Stimulated activated CD4-positive, alpha-beta T cell treated with anti-CD3 and anti-CD28 coated beads, TNF-alpha, amount 100 ng/mL, for 48 hours (primary cell): ENCODE measurements at regions not wholly inside any gene's neighbourhood (a gene's known extent, or its start where the extent isn't known, plus 50 kb on each side); places are given as distances from the start of the nearest gene placed in this dataset.
"Not testable (repeated sequence)": the region's sequence is repeated elsewhere in the genome, so short reads cannot be mapped to it uniquely, and the experiment has no call there.

Source experiments
- DNase-seq, 3 donors: peaks; one replicate each; pipeline ENCODE4 v3.0.0-alpha.2; 2020; ENCODE audit warnings: low read depth in 3 of 3

- DNase-seq = not testable (repeated sequence)
These were observed 109.4 kb upstream of the SGIP1 start for GRCh38 chr1:66424530-66424929.

DNA sequence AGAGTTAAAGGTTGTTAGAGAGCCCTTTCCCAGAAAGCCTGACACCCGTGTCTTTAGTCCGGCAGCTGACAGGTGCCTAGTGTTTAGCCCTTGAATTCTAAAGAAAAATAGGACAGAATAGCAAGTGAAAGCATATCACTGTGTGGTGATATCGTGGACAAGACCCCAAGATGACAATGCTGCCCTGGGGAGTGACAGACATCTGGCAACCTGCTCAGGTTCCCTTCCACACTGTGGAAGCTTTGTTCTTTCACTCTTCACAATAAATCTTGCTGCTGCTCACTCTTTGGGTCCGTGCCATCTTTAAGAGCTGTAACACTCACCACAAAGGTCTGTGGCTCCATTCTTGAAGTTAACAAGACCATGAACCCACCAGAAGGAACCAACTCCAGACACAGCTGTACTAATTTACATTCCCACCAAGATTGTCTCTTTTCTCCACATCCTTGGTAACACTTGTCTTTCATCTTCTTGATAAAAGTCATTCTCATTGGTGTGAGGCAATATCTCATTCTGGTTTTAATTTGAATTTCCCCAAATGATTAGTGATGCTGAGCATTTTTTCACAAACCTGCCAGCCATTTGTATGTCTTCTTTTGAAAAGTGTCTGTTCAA, 107.6 kb upstream of the SGIP1 start:
- DNase-seq = no peak

DNA sequence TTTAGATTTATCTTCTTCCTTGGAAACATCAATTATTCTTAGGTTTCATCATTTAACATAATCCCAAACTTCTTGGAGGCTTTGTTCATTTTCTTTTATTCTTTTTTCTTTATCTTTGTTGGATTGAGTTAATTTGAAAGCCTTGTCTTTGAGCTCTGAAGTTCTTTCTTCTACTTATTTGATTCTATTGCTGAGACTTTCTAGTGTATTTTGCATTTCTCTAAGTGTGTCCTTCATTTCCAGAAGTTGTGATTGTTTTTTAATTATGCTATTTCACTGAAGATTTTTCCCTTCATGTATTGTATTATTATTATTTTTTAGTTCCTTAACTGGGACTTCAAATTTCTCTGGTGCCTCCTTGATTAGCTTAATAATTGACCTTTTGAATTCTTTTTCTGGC, 103.1 kb upstream of the SGIP1 start:
- not testable (repeated sequence) for DNase-seq

DNA sequence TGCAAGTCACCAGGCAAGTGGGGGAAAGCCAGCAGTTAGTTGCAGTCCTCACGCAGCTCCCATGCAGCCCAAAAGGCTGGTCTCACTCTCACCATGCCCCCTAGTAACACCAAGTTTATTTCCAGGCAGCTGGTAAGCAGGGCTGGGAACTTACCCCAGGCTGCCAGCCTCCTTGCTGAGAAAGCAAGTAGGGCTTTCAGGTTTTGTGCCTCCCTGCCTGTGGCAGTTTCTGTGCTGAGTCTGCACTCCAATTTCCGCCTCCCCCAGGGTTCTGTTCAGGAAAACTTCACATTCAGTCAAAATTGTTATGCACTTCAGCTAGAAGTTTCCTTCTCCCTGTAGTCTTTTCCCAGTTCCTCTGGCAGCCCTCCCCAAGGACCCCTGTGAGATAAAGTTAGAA, 102.0 kb upstream of the SGIP1 start:
- no peak for DNase-seq

DNA sequence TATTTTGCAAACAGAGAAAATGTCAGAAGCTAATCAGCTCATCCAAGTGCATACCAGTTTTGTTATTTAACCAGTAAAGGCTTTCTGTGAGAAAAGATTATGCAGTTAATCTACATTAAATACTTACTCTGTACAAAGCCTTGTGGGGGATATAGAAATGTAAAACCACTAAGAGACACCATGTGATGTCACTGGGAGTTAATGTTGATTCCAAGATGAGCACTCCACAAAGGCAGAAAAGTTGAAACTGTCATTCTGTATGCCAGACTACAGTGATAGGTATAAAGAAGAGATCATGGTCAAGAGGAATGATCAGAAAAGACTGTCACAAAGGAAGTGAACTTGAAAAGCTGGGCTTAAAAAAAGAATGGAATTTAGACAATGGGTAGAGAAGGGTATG, 100.3 kb upstream of the SGIP1 start:
- DNase-seq = no peak

DNA sequence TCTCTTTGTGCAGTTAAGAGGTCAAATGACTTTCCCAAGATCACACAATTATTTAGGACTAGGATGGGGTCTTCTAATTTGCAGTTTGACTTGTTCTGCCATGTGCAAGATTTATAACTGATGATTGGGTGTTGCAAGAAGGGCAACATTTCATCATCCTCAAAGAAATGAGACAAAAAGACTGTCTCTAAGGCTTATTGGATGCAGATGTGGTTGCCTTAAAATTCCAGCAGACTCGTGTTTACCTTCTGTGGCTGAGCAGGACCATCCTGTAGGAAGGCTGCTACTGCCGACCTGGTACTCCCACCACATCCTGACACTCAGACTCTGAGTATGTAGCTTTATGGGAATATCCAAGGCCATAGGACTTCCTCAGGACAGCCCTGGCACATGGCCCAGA, 99.9 kb upstream of the SGIP1 start:
- no peak for DNase-seq

GRCh38 chr1:66435541-66435940, 98.4 kb upstream of the SGIP1 start:
- DNase-seq = no peak

- peak; percentile 36 to 57 (median 40) for DNase-seq
These were observed 97.4 kb upstream of the SGIP1 start for GRCh38 chr1:66436378-66437135.

DNA sequence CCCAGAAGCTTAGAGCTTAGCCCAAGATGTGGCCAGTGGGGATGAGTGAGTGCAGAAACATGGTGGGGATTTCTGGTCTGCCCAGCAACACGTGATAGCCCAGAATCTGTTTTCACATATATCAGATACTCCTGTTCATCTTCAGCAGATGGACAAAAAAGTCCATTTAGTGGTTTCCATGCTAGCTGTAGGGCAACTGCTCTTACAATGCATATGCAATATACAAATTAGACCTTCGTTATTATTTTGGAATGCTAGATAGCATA, 96.9 kb upstream of the SGIP1 start:
- DNase-seq = no peak

GRCh38 chr1:66438062-66438461, 95.9 kb upstream of the SGIP1 start:
- no peak for DNase-seq

DNA sequence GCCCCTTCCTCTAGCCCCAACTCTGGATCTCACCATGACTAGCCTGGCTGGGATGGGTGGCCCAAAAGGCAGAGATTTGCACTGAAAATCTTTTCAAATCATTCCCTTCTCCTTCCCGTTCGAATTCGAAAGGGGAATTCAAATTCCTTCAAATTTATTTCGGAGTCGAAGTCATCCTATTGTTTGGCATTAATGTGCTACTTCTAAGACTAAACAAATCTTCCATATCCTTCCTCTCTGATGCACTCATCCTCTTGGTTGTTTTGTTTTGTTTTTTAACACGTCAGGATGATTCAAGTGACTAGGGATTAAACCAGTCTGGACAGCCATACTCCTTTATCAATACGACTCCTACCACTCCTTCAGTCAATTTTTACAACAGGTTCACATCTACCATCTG, 95.5 kb upstream of the SGIP1 start:
- no peak for DNase-seq

- no peak for DNase-seq
These were observed 94.8 kb upstream of the SGIP1 start for GRCh38 chr1:66439031-66439740.

DNA sequence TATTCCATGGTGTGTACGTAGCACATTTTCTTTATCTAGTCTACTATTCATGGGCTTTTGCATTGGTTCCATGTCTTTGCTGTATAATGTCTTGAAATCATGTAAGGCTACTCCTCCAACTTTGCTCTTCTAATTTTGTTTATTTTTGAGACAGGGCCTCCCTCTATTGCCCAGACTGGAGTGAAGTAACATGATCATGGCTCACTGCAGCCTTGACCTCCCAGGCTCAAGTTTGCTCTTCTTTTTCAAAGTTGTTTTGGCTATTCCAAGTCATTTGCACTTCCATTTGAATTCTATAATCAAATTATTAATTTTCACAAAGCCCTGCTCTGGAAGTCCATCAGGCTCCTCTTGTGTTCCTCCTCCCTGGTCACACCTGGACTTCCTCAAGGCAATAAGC, 90.2 kb upstream of the SGIP1 start:
- no peak for DNase-seq

DNA sequence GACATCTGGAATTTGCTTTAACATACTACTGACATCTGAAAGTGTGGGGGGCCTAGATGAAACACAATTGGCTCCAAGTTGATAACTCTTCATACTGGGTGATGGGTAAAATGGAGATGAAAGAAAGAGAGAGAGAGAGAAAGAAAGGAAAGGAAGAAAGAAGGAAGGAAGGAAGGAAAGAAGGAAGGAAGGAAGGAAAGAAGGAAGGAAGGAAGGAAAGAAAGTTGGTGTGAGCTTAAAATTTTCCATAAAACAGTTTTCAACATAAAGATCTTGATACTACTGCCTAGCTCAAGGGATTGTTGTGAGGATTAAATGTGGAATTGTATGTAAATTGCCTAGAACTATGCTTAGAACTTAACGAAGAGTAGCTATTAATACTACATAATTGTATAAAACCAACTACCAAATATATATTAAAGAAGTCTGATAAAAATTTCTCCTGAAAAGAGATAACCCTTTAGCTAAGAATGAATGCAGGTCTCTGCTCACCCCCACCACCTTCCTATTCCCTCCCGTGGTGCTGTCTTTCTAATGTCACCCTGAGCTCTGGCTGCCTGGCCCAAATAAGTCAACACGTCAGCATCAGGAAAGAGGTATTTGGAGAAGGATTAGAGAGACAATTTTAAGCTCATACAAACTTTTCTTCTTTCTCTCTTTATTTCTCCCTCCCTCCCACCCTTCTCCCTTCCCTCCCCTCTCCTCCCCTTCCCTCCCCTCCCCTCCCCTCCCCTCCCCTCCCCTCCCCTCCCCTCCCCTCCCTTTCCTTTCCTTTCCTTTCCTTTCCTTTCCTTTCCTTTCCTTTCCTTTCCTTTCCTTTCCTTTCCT, 89.3 kb upstream of the SGIP1 start:
- DNase-seq = no peak

GRCh38 chr1:66445492-66446181, 88.3 kb upstream of the SGIP1 start:
- DNase-seq = peak in 2 of 3 donors; percentile 40 to 43

GRCh38 chr1:66446261-66447001, 87.5 kb upstream of the SGIP1 start:
- DNase-seq = peak in 1 of 3 donors; percentile 28

- DNase-seq = no peak
These were observed 83.9 kb upstream of the SGIP1 start for GRCh38 chr1:66450043-66450514.

DNA sequence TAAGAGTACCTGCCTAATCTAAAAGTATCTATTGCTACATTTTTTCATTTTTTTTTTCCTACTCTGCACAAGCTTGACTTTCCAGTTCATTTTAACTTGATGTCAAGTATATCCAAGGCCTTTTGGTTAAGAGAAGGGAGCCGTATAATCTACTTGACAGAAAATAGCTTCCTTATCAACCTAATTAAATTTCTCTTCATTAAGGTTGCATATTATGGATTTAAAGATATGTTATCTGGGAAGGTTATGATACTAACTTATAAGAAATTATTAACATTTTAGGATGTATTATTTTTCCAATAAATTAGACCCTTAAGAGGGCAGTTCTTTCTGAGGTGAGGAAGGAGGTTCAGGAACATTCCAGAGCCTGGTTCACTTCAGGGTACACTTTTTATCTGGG, 83.1 kb upstream of the SGIP1 start:
- no peak for DNase-seq

DNA sequence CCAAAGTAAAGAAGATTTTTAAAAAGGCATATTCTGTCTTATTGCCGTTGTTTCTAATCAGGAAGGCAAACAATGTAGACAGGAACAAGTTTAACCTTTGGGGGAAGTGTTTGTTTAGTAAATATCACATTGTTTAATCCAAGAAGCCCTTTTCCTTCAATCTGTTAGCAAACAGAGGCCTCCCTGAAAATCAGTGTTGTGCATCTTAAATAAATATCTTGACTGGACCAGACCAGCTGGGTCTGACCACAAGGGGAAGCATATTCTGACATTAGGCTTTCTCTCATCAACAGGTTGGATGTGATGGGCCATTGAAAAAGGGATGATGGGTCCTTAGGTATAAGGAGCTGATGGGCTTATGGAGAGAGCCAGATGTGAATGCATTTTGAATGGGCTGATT, 81.8 kb upstream of the SGIP1 start:
- DNase-seq = no peak

DNA sequence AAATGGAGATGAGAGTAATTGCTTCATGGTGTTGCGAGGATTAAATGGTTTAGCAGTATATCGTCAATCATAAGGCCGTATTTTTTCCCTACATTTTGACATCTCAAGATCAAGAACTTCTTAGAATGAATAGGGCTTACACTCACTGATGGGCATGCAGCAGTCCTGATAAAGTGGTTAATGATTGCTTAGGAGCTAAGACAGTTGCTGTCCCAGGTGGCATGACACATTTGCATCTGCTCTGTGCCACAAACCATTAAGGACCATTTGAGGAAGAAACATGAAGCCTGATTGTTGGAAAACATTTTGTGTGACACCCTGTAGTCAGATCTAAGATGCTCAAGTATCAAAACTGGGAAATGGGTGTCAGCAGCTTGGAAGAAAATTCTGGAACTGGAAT, 81.0 kb upstream of the SGIP1 start:
- no peak for DNase-seq

DNA sequence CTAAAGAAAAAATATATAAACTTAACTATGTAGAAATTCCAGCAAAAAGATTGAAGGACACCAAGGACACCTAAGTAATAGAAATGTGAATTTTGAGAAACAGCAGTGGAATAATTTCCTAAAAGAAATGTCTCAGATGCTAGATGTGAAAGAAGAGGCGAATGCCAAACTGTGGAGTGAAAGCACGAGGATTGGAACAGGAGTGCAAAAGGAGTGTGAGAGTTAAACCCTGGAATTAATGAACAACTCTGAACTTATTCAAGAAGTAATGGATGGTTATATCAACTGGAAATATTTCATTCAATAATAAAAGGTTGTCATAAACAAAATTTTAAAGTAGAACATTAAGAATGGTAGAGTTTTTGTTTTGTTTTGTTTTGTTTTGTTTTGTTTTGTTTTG, 78.5 kb upstream of the SGIP1 start:
- DNase-seq = no peak
